ENCODE measurements at regions not wholly inside any gene's neighbourhood (a gene's known extent, or its start where the extent isn't known, plus 50 kb on each side); places are given as distances from the start of the nearest gene placed in this dataset.

GRCh38 chr4:145427991-145428390, 53.7 kb upstream of the SMAD1 start:
- no peak for DNase-seq

DNA sequence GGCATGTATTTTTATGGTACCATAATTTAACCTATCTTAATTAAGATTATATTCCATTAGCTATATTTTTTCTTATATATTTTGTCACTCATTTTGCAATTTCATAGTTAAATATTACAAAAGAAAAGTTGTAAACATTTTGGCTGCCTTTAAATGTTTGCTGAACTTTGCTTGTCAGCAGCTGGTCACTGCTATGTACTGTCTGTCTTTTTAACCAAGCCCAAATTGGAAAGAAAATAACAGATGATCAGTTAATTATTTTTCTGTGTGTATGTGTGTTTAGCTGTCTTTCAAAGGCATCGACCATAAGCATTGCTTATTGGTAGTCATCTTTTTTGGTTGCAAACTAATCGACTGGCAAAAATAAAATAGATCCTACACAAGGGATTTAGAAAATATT, 54.4 kb upstream of the SMAD1 start:
- DNase-seq: no peak

GRCh38 chr4:145423017-145423708, 58.5 kb upstream of the SMAD1 start:
- DNase-seq: no peak

DNA sequence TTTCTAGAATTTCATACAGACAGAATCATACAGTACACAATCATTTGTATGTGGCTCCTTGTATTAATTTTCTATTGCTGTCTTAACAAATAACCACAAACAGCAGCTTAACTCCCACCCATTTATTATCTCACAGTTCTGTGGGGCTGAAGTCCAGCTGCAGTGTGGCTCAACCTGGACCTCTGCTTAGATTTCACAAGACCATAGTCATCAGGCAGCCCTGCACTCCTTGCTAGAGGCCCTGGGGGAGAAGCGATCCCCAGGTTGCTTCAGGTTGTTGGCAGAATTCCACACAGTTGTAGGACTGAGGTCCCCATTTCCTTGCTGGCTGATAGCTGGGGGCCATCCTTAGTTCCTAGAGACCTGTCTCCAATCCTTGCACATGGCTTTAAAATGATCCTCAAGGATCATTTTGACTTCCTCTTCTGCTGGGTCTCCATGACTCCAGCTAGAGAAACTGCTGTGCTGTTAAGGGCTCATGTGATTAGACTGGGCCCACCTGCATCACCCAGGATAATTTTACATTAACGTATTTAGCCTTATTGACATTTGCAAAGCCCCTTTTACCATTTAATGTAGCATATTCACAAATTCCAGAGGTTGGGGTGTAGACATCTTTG, 60.9 kb upstream of the SMAD1 start:
- no peak for DNase-seq

DNA sequence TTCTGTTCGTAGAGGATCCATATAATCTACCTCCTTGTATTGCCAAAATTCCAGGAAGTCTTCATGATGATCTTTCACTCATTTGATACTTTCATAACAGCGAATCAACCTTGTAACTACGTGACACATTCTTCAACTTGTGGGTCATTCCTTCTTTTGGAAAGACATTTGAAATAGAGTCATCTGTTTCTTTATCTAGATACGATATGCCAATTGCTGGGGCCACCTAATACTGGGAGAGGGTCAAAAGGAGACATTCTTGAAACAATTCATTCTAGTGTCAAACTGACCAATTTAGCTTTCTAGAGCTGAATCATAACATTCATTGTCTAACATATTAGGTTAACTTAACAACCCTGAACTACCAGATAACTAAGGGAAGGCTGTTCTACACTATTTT, 62.9 kb upstream of the SMAD1 start:
- DNase-seq: no peak

DNA sequence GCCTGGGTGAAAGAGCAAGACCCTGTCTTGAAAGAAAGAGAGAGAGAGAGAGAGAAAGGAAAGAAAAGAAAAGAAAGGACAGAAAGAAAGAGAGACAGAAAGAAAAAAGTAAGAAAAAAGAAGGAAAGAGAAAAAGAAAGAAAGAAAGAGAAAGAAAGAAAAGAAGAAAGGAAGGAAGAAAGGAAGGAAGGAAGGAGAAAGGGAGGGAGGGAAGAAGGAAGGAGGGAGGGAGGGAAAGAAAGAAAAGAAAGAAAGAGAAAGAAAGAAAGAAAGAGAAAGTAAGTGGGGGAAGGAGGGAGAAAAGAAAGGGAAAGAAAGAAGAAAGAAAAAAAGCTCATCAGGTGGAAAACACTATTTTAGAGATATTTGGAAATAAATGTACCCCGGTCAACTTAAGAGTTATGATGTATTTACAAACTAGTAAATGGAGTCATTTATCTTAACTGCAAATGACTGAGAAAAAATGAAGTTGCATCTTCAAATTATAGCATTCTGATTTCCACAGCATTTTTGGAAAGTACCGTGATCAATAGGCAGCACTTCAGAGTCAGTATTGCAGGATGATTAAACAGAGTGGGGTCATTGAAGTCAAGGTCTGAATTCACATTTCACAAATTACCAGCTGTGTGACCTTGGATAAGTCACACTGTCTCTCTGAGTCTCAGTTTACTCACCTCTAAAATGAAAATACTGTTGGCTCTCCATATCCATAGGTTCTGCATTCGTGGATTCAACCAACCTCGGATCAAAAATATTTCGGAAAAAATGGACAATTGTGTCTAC, 64.1 kb upstream of the SMAD1 start:
- no peak for DNase-seq

- DNase-seq: no peak
These were observed 66.8 kb upstream of the SMAD1 start for GRCh38 chr4:145414841-145415240.

- DNase-seq: no peak
These were observed 67.4 kb upstream of the SMAD1 start for GRCh38 chr4:145414226-145414625.

GRCh38 chr4:145406970-145407369, 74.7 kb upstream of the SMAD1 start:
- no peak for DNase-seq

GRCh38 chr4:145404761-145405160, 76.9 kb upstream of the SMAD1 start:
- no peak for DNase-seq

GRCh38 chr4:145396581-145396980, 85.1 kb upstream of the SMAD1 start:
- DNase-seq: no peak

- no peak for DNase-seq
These were observed 91.1 kb upstream of the SMAD1 start for GRCh38 chr4:145390571-145390970.

DNA sequence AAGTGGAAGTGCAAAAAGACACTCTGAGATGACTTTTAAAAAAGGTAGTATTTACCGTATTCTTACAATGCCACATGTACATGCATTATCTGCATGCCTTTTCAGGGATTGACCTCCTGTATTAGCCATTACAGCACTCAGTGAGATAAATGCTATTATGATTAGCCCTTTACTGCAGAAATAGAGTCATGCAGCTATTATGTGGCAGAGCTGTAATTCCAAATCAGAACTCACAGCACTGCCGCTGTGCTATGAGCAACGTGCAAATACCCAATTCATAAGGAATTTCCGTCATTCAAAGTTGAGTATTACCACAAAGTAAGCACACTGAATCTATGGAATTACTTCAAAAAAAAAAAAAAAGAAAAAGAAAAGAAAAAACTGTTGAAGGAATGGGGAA, 92.1 kb upstream of the SMAD1 start:
- no peak for DNase-seq

DNA sequence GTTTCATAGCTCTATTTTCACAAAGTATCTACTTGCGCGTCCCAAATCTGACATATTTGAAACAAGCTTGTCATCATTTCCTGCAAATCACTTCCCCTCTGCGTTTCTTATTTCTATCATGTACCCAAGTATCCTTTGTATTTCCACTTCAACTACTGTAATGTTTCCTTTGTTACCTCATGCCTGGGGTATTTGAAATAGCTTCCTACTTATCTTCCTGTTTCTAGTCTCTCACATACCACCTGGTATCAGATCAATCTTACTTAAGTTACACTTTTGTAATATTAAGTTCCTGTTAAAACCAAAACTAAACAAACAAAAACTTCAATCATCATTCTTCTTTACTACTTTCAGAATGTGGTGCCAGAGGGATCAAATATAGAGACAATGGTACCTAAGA, 93.6 kb upstream of the SMAD1 start:
- DNase-seq: no peak

- DNase-seq: no peak
These were observed 94.6 kb upstream of the SMAD1 start for GRCh38 chr4:145387079-145387478.

DNA sequence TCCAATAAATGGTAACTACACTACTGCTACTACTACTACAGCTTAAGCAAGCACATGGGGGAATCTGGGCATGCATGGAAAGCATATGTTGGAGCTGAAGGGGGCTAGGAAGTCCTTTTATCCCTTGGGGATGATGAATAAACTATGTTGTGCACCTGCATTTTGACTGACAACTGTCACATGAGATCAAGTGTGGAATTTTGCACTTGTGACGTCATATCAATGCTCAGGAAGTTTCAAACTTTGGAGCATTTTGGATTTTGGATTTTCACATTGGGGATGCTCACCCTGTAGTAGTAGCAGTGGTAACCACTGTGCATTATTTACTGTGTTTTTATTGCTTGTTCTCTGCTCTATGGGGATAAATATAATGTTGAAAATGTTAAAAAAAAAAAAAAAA, 100.5 kb upstream of the SMAD1 start:
- DNase-seq: no peak

DNA sequence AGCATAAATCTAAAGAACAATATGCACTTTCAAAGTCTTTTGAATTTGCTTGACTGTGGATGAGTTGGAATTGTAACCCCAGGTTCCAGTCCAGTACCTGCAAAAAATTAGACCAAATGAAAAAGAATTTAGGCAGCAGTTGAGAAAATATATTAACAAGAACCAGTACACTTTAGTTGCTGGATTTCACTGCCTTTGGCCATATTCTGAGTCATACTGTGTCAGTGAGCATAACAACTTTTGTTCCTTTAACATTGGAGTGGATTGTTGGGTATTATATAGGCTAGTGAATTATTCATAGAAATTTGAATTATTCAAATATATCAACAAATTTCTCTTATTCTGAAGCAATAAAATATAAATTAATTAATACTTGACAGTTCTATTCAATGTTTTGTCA, 101.5 kb upstream of the SMAD1 start:
- DNase-seq: no peak

DNA sequence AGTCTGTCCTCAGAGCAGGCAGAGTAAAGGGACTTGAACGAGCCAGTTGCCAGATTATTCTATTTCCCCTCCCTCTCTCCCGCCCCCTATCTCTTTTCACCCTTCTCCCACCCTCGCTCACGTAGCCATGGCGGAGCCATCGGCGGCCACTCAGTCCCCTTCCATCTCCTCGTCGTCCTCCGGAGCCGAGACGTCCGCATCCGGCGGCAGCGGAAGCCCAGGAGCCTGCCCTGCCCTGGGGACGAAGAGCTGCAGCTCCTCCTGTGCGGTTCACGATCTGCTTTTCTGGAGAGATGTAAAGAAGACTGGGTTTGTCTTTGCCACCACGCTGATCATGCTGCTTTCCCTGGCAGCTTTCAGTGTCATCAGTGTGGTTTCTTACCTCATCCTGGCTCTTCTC, 106.2 kb upstream of the SMAD1 start:
- DNase-seq: no peak

GRCh38 chr4:145352438-145353145, 129.1 kb upstream of the SMAD1 start:
- no peak for DNase-seq

DNA sequence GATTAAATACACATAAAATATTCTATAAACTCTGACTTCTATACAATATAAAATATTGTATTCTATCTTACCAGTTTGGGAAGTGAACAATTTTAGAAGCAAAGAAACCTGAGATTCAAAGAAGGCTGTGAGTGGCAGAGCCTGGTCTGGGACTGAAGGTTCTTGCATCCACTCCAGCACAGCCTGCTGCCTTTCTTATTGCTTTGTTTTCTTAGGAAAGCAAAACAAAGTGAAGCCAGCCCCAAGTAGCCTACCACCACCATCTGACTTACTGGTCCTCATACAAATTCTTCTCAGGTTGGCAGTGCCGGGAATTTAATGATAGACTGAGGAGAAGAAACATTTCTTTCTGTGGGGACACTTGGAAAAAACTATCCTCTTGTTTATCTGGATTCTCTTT, 129.7 kb upstream of the SMAD1 start:
- DNase-seq: no peak

GRCh38 chr4:145351162-145351561, 130.5 kb upstream of the SMAD1 start:
- no peak for DNase-seq

DNA sequence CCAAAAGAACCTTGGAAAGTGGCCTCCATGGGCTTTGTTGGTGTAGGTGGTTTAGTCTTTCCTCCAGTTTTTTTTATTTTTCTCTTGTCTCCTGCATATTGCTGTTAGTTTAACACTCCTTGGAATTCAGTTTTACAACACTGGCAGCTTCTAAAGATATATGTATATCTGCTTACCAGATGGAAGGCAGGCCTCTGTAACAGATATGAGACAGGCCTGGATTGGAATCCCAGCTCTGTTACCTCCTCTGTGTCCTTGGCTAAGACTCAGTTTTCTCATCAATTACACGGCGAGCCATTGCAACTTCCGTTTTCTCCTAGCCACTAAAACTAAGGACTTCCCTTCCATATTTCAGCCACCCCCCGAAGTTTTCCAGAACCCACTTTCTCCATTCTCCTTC, 133.4 kb upstream of the SMAD1 start:
- DNase-seq: no peak

- no peak for DNase-seq
These were observed 134.0 kb upstream of the SMAD1 start for GRCh38 chr4:145347684-145348083.

DNA sequence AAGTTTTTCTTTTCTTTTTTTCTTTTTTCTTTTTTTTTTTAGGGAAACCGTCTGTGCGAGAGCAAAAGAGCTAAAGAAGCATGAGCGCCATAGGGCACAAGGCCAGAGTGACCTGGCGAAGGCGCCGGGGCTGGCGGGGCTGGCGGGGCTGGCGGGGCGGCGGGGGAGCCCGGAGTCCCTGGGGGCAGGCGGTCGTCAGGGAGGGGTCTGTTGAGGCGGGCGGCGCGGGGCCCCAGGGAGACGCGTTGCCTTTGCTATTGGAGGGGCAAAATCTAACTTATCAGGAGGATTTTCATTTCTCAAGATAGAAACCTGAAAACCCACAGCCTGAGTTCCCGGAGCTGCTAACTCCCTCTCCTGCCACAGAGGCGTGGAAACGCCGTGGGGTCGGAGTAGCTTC, 135.6 kb upstream of the SMAD1 start:
- DNase-seq: no peak

Data from activated CD4-positive, alpha-beta T cell treated with anti-CD3 and anti-CD28 coated beads, Interleukin-2, Interleukin-6, amounts not matched to agents 100 ng/mL and 50 ng/mL, durations not matched to agents 16 hours and 8 hours (primary cell).